H1 (cell line): ENCODE measurements at regions not wholly inside any gene's neighbourhood (a gene's known extent, or its start where the extent isn't known, plus 50 kb on each side); places are given as distances from the start of the nearest gene placed in this dataset.

Experiments used
- CTCF ChIA-PET: fragments of 300-600 bp; sonication (Branson Sonifier 250); formaldehyde crosslinking; loops from one replicate; lab custom pipeline; 2021; ENCODE audit not compliant: partially characterized antibody; lab: Charles Lee
- POLR2A ChIA-PET: fragments of 300-600 bp; sonication (Branson Sonifier 250); formaldehyde crosslinking; loops from one replicate; lab custom pipeline; 2021; ENCODE audit warnings: inconsistent platforms; ENCODE audit not compliant: partially characterized antibody; lab: Charles Lee
- DNase-seq, 2 experiments: peaks; one replicate each; pipeline versions ENCODE4 v3.0.0 to v3.0.0-alpha.2; 2010 to 2022; ENCODE audit warnings: low spot score in 2 of 2, low read depth in 1 of 2, mixed read lengths in 1 of 2
- FAIRE-seq: peaks from 2 replicates; lab custom pipeline; 2011; peaks lifted over from hg19 to GRCh38; lab: Jason Lieb, UNC
- H2AFZ ChIP-seq: 2 replicates; pipeline ENCODE4 v1.8.1; 2012; ENCODE audit warnings: low read length, inconsistent platforms
- H2AK5ac ChIP-seq: 2 replicates; pipeline ENCODE4 v1.6.1; 2013; ENCODE audit warnings: low read depth, low read length
- H2BK120ac ChIP-seq: replicated peaks from 2 replicates; pipeline ENCODE3; 2013; ENCODE audit warnings: low read depth, low read length, inconsistent platforms
- H2BK12ac ChIP-seq: 2 replicates; pipeline ENCODE4 v1.6.1; 2013; ENCODE audit warnings: low read depth, low read length
- H2BK15ac ChIP-seq: 2 replicates; pipeline ENCODE4 v1.6.1; 2013; ENCODE audit warnings: low read length
- H2BK20ac ChIP-seq: 2 replicates; pipeline ENCODE4 v1.6.1; 2013; ENCODE audit warnings: low read length
- H2BK5ac ChIP-seq: 2 replicates; pipeline ENCODE4 v1.6.1; 2013; ENCODE audit warnings: low read depth, low read length
- H3K14ac ChIP-seq: 2 replicates; pipeline ENCODE4 v1.6.1; 2013; ENCODE audit warnings: inconsistent platforms; ENCODE audit not compliant: insufficient read length
- H3K18ac ChIP-seq: 2 replicates; pipeline ENCODE4 v1.6.1; 2013; ENCODE audit warnings: low read length; ENCODE audit errors: extremely low read depth
- H3K23ac ChIP-seq: 2 replicates; pipeline ENCODE4 v1.6.1; 2013; ENCODE audit warnings: inconsistent platforms; ENCODE audit not compliant: insufficient read length
- H3K23me2 ChIP-seq: 2 replicates; pipeline ENCODE4 v1.6.1; 2013; ENCODE audit warnings: low read depth, low read length
- H3K27ac ChIP-seq: 2 replicates; pipeline ENCODE4 v1.6.1; 2011; ENCODE audit warnings: low read depth, low read length, inconsistent platforms
- H3K27me3 ChIP-seq, 4 experiments: replicated peaks in 1 of 4; 1 replicate in 1 of 4; 2 replicates in 3 of 4; pipeline versions ENCODE4 v1.6.1 to v1.8.1; 2011 to 2013; ENCODE audit warnings: low read length in 3 of 4, mild to moderate bottlenecking in 3 of 4, inconsistent platforms in 2 of 4, mixed read lengths in 2 of 4, moderate library complexity in 1 of 4; ENCODE audit not compliant: control insufficient read depth in 3 of 4, insufficient read depth in 3 of 4; ENCODE audit errors: extremely low read depth in 1 of 4
- H3K36me3 ChIP-seq, 4 experiments: 2 replicates each; pipeline versions ENCODE4 v1.6.1 to v1.8.1; 2011 to 2013; ENCODE audit warnings: mild to moderate bottlenecking in 4 of 4, low read length in 3 of 4, moderate library complexity in 2 of 4, control low read depth in 1 of 4, inconsistent platforms in 1 of 4; ENCODE audit not compliant: insufficient read depth in 4 of 4, control insufficient read depth in 2 of 4
- H3K4ac ChIP-seq: replicated peaks from 2 replicates; pipeline ENCODE3; 2013; ENCODE audit warnings: low read length, low read depth, mixed read lengths, inconsistent platforms; ENCODE audit not compliant: insufficient read length
- H3K4me1 ChIP-seq, 4 experiments: replicated peaks in 1 of 4; 1 replicate in 1 of 4; 2 replicates in 3 of 4; pipeline versions ENCODE4 v1.6.1 to v1.8.1; 2011 to 2013; ENCODE audit warnings: low read length in 3 of 4, inconsistent platforms in 2 of 4, mixed read lengths in 1 of 4; ENCODE audit not compliant: insufficient read depth in 4 of 4, control insufficient read depth in 3 of 4
- H3K4me2 ChIP-seq, 2 experiments: 2 replicates each; pipeline versions ENCODE4 v1.6.1 to v1.8.1; 2011 to 2013; ENCODE audit warnings: low read depth in 2 of 2, low read length in 2 of 2, control low read depth in 1 of 2, inconsistent platforms in 1 of 2, mild to moderate bottlenecking in 1 of 2; ENCODE audit not compliant: insufficient read depth in 1 of 2
- H3K4me3 ChIP-seq, 4 experiments: fragments of 200-600, 300-600 bp in 1 of 4; sonication (generic), shearing (Covaris generic), sonication (Bioruptor Twin) in 1 of 4; 2 replicates each; pipeline versions ENCODE4 v1.5.1 to v1.8.1; 2011 to 2016; ENCODE audit warnings: low read length in 4 of 4, low read depth in 3 of 4, control low read depth in 2 of 4, inconsistent platforms in 2 of 4, mild to moderate bottlenecking in 2 of 4, mixed read lengths in 1 of 4, moderate library complexity in 1 of 4; ENCODE audit not compliant: insufficient read depth in 2 of 4; ENCODE audit errors: extremely low read depth in 1 of 4
- H3K56ac ChIP-seq: replicated peaks from 2 replicates; pipeline ENCODE3; 2013; ENCODE audit warnings: low read depth, mild to moderate bottlenecking, mixed read lengths, low read length, inconsistent platforms; ENCODE audit not compliant: insufficient read length
- H3K79me1 ChIP-seq: 2 replicates; pipeline ENCODE4 v1.6.1; 2013; ENCODE audit warnings: low read depth, low read length, control low read depth
- H3K79me2 ChIP-seq, 2 experiments: 2 replicates each; pipeline versions ENCODE4 v1.6.1 to v1.8.1; 2012 to 2013; ENCODE audit warnings: low read length in 2 of 2, mild to moderate bottlenecking in 2 of 2, inconsistent platforms in 1 of 2; ENCODE audit not compliant: insufficient read depth in 2 of 2, control insufficient read depth in 1 of 2
- H3K9ac ChIP-seq, 4 experiments: replicated peaks in 1 of 4; 1 replicate in 1 of 4; 2 replicates in 3 of 4; pipeline versions ENCODE4 v1.6.1 to v1.8.1; 2011 to 2013; ENCODE audit warnings: low read depth in 3 of 4, low read length in 3 of 4, control low read depth in 2 of 4, mild to moderate bottlenecking in 2 of 4, moderate library complexity in 2 of 4, inconsistent platforms in 1 of 4; ENCODE audit errors: extremely low read depth in 1 of 4
- H3K9me3 ChIP-seq, 2 experiments: 2 replicates each; pipeline versions ENCODE4 v1.6.1 to v1.8.1; 2012 to 2013; ENCODE audit warnings: mild to moderate bottlenecking in 2 of 2, moderate library complexity in 2 of 2, control low read depth in 1 of 2, inconsistent platforms in 1 of 2, low read depth in 1 of 2, low read length in 1 of 2, mixed read lengths in 1 of 2; ENCODE audit not compliant: insufficient read depth in 2 of 2
- H4K20me1 ChIP-seq, 2 experiments: replicated peaks in 1 of 2; 2 replicates each; pipeline versions ENCODE3 to v1.8.1; 2011 to 2013; ENCODE audit warnings: inconsistent platforms in 2 of 2, low read length in 2 of 2, mild to moderate bottlenecking in 1 of 2; ENCODE audit not compliant: insufficient read depth in 2 of 2, control insufficient read depth in 1 of 2
- H4K5ac ChIP-seq: 2 replicates; pipeline ENCODE4 v1.6.1; 2013; ENCODE audit warnings: low read length, low read depth, mixed read lengths, inconsistent platforms; ENCODE audit not compliant: insufficient read length
- H4K8ac ChIP-seq: 2 replicates; pipeline ENCODE4 v1.8.0; 2013; ENCODE audit warnings: mild to moderate bottlenecking, moderate library complexity, low read length, inconsistent platforms; ENCODE audit not compliant: insufficient read depth; ENCODE audit errors: extremely low read depth
- H4K91ac ChIP-seq: replicated peaks from 2 replicates; pipeline ENCODE3; 2013; ENCODE audit warnings: low read length, mixed read lengths, inconsistent platforms; ENCODE audit not compliant: insufficient read length
- CBX8 ChIP-seq: fragments of 300-800, 300-1000 bp; sonication (generic); IDR thresholded peaks from 2 replicates; pipeline ENCODE4 v1.7.1; 2016; ENCODE audit warnings: low read depth, low read length, borderline replicate concordance
- CHD2 ChIP-seq: IDR thresholded peaks from 2 replicates; pipeline ENCODE4 v1.6.1; 2012; ENCODE audit warnings: low read length, improper control_type of control experiment
- CREB1 ChIP-seq: IDR thresholded peaks from 2 replicates; pipeline ENCODE4 v1.6.1; 2012; ENCODE audit warnings: inconsistent platforms
- HDAC6 ChIP-seq: IDR thresholded peaks from one replicate; pipeline ENCODE4 v1.7.1; 2012; ENCODE audit warnings: low read depth, mild to moderate bottlenecking, inconsistent platforms, low read length, moderate library complexity
- NRF1 ChIP-seq: IDR thresholded peaks from 2 replicates; pipeline ENCODE4 v1.6.1; 2011; ENCODE audit warnings: mild to moderate bottlenecking, low read depth, low read length, improper control_type of control experiment
- RNF2 ChIP-seq: fragments of 200-900, 300-1000 bp; sonication (generic); IDR thresholded peaks from 2 replicates; pipeline ENCODE4 v1.7.1; 2016; ENCODE audit warnings: borderline replicate concordance, low read depth, mild to moderate bottlenecking, antibody characterized with exemption, low read length; ENCODE audit not compliant: poor library complexity, severe bottlenecking; ENCODE audit errors: missing control alignments
- RXRA ChIP-seq: IDR thresholded peaks from 2 replicates; pipeline ENCODE4 v1.6.1; 2011; ENCODE audit warnings: low read depth, mild to moderate bottlenecking, low read length, moderate library complexity; ENCODE audit not compliant: insufficient read depth
- SIN3A ChIP-seq, 2 experiments: IDR thresholded peaks in 1 of 2; conservative IDR thresholded peaks in 1 of 2; 2 replicates each; pipeline ENCODE4 v1.6.1; 2011 to 2012; ENCODE audit warnings: low read length in 2 of 2, improper control_type of control experiment in 1 of 2, low read depth in 1 of 2, mild to moderate bottlenecking in 1 of 2
- SP2 ChIP-seq: IDR thresholded peaks from 2 replicates; pipeline ENCODE4 v1.6.1; 2012; ENCODE audit warnings: mild to moderate bottlenecking, low read length, inconsistent platforms
- SUZ12 ChIP-seq: fragments of 200-600 bp; sonication (generic); IDR thresholded peaks from 2 replicates; pipeline ENCODE4 v1.6.1; 2012; ENCODE audit warnings: mild to moderate bottlenecking, inconsistent platforms, low read length, moderate library complexity, mixed read lengths
- WGBS, 2 experiments: shearing (Covaris generic) in 1 of 2; methylation state at CpG; one replicate each; pipeline versions ENCODE4 v1.1.6 to v1.1.7; 2013 to 2015; ENCODE audit warnings: low lambda C conversion rate in 2 of 2, mixed read lengths in 2 of 2, inconsistent platforms in 1 of 2, low coverage in 1 of 2, missing lambda C conversion rate in 1 of 2; ENCODE audit not compliant: insufficient replicate concordance in 2 of 2, insufficient coverage in 1 of 2, insufficient read length in 1 of 2; ENCODE audit errors: extremely low coverage in 1 of 2, missing lambda C conversion rate in 1 of 2; 5-methylcytosine and 5-hydroxymethylcytosine counted together
- TF ChIP-seq, protein P1 (sequence below): IDR thresholded peaks from 2 replicates; pipeline ENCODE4 v1.6.1; 2012; ENCODE audit warnings: inconsistent platforms
- TF ChIP-seq, protein P2 (sequence below): IDR thresholded peaks from 2 replicates; pipeline ENCODE4 v1.6.1; 2012; ENCODE audit warnings: low read length, inconsistent platforms

DNA sequence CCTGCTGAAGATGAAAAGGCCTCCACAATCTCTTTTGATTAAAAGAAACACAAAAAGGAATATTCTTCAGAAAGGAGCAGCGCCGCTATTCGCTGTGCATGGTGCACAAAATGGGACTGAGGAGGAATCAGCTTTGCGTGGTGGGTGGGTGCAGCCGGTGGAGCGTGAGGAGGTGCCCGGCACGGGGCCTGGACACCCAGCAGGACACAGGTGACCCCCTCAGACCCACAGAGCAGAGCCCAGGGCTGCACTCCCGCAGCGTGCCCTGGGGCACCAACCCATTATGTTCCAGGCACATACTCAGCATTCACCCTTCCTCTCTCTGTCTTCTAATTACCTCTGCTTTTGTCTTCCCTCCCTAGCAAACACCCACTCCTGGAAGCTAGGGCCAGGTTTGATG lies 238.0 kb upstream of the PPP2R2D start:
- no peak overlapping the region for H3K9ac ChIP-seq
- 87% methylated on average over 10 of the region's 10 CpGs; no CpG with 5 or more reads in 1 of the 2 experiments for WGBS, 2 experiments
- no peaks in the 10 kb centered on the region for H3K23me2 ChIP-seq
- FAIRE-seq (no peak), DNase-seq (no peak)
- ChIA-PET POLR2A (interaction anchor here (0.9 kb wide), 1 partner anchor 14 kb away, joined by 4 read pairs; no protein-coding TSS in a partner anchor), CTCF (interaction anchor here (1.0 kb wide), 1 partner anchor 11 kb away, joined by 3 read pairs; no protein-coding TSS in a partner anchor)
- H3K4me2 ChIP-seq, result no peak overlapping the region
- H3K9me3 ChIP-seq, result peaks cover 6 to 8% of the 10 kb centered on the region in 2 experiments; a peak in 3 of 4 replicates
- H3K14ac ChIP-seq, result no peak overlapping the region
- no peak overlapping the region for H3K56ac ChIP-seq
- H4K20me1 ChIP-seq, result no peaks in the 10 kb centered on the region
- H2BK12ac ChIP-seq, result 0 out of 2 replicates have a peak overlapping the region, but pooled peaks have one; percentile 39
- no peak overlapping the region for H3K4ac ChIP-seq
- no peaks in the 10 kb centered on the region for H3K79me2 ChIP-seq
- H3K4me1 ChIP-seq, result no peaks in the 10 kb centered on the region
- H3K4me3 ChIP-seq, result no peak overlapping the region
- H2BK15ac ChIP-seq, result no peak overlapping the region
- H3K23ac ChIP-seq, result no peak overlapping the region
- no peak overlapping the region for H3K27ac ChIP-seq
- H4K5ac ChIP-seq, result no peak overlapping the region
- no peak overlapping the region for H2BK20ac ChIP-seq
- no peak overlapping the region for H2BK5ac ChIP-seq
- no peak overlapping the region for H2AK5ac ChIP-seq
- H2BK120ac ChIP-seq, result no peak overlapping the region
- no peak overlapping the region for H2AFZ ChIP-seq
- no peak overlapping the region for H4K8ac ChIP-seq
- H4K91ac ChIP-seq, result no peak overlapping the region
- no peaks in the 10 kb centered on the region for H3K36me3 ChIP-seq
- no peaks in the 10 kb centered on the region; a peak in 1 of 7 replicates for H3K27me3 ChIP-seq
- no peaks in the 10 kb centered on the region for H3K79me1 ChIP-seq
- H3K18ac ChIP-seq, result peak overlapping the region; percentile 24; the same call in 1 of the 2 replicates
- TF ChIP-seq HDAC6 (no peak), NRF1 (no peak), SUZ12 (no peak), CREB1 (no peak), CBX8 (no peak), SP2 (no peak), SIN3A (conservative IDR thresholded peaks at IDR 0.05 in 1 of 2, IDR thresholded peaks at IDR 0.05 in 1 of 2; ENCODE audit: low read depth in 1 of 2, low read length in 2 of 2) (no peak), CHD2 (no peak), RXRA (no peak), RNF2 (no peak)
- TF ChIP-seq, protein P1, sequence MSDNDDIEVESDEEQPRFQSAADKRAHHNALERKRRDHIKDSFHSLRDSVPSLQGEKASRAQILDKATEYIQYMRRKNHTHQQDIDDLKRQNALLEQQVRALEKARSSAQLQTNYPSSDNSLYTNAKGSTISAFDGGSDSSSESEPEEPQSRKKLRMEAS, result no peak
- TF ChIP-seq, protein P2, sequence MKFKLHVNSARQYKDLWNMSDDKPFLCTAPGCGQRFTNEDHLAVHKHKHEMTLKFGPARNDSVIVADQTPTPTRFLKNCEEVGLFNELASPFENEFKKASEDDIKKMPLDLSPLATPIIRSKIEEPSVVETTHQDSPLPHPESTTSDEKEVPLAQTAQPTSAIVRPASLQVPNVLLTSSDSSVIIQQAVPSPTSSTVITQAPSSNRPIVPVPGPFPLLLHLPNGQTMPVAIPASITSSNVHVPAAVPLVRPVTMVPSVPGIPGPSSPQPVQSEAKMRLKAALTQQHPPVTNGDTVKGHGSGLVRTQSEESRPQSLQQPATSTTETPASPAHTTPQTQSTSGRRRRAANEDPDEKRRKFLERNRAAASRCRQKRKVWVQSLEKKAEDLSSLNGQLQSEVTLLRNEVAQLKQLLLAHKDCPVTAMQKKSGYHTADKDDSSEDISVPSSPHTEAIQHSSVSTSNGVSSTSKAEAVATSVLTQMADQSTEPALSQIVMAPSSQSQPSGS, result no peak
